HL-60 (cell line): ENCODE measurements at regions not wholly inside any gene's neighbourhood (a gene's known extent, or its start where the extent isn't known, plus 50 kb on each side); places are given as distances from the start of the nearest gene placed in this dataset.

Experiments
- DNase-seq, 2 experiments: peaks; one replicate each; pipeline ENCODE4 v3.0.0-alpha.2; 2010 to 2020; ENCODE audit warnings: low read depth in 1 of 2, low spot score in 1 of 2
- H3K27ac ChIP-seq: fragments of 250-450 bp; sonication (Bioruptor Pico); replicated peaks from 2 replicates; pipeline ENCODE4 v1.5.1; 2020; ENCODE audit warnings: mild to moderate bottlenecking, moderate library complexity
- H3K27me3 ChIP-seq: fragments of 250-450 bp; sonication (Bioruptor Pico); 2 replicates; pipeline ENCODE4 v1.5.1; 2021; ENCODE audit warnings: mild to moderate bottlenecking, moderate library complexity; ENCODE audit not compliant: insufficient read depth, poor library complexity, severe bottlenecking
- H3K4me3 ChIP-seq: replicated peaks from 2 replicates; pipeline ENCODE4 v1.5.1; 2011; ENCODE audit warnings: mild to moderate bottlenecking, control low read depth, low read length; ENCODE audit not compliant: insufficient read depth
- CTCF ChIP-seq: IDR thresholded peaks from one replicate; pipeline ENCODE4 v1.5.1; 2011; ENCODE audit warnings: low read length, control low read depth, inconsistent platforms; ENCODE audit not compliant: insufficient read depth
- GABPA ChIP-seq: IDR thresholded peaks from 2 replicates; pipeline ENCODE4 v1.6.1; 2012; ENCODE audit warnings: low read depth
- POLR2AphosphoS5 ChIP-seq: IDR thresholded peaks from 2 replicates; pipeline ENCODE4 v1.6.1; 2012; ENCODE audit warnings: low read depth
- REST ChIP-seq: IDR thresholded peaks from 2 replicates; pipeline ENCODE4 v1.6.1; 2012; ENCODE audit warnings: low read depth; ENCODE audit not compliant: insufficient replicate concordance
- SPI1 ChIP-seq: IDR thresholded peaks from 2 replicates; pipeline ENCODE4 v1.6.1; 2012; ENCODE audit warnings: low read depth, mild to moderate bottlenecking, borderline replicate concordance

GRCh38 chr17:15039366-15039765 is 225.8 kb downstream of the PMP22 start:
- TF ChIP-seq GABPA (no peak), REST (no peak), POLR2AphosphoS5 (no peak), SPI1 (no peak), CTCF (no peak)
- H3K27me3 ChIP-seq: no peaks in the 10 kb centered on the region
- no peak overlapping the region for H3K4me3 ChIP-seq
- DNase-seq: no peak
- no peak overlapping the region for H3K27ac ChIP-seq

GRCh38 chr17:15038656-15039055 is 226.5 kb downstream of the PMP22 start:
- no peak overlapping the region for H3K27ac ChIP-seq

GRCh38 chr17:15036238-15036637 is 228.9 kb downstream of the PMP22 start:
- no peak for TF ChIP-seq CTCF
- TF ChIP-seq SPI1: no peak
- TF ChIP-seq REST: no peak
- TF ChIP-seq POLR2AphosphoS5: no peak
- no peak for TF ChIP-seq GABPA
- Histone ChIP-seq H3K27me3 (no peaks in the 10 kb centered on the region), H3K4me3 (no peak overlapping the region), H3K27ac (no peak overlapping the region)
- no peak for DNase-seq

More at GRCh38 chr17:15038656-15039055, 226.5 kb downstream of the PMP22 start:
- DNase-seq: no peak
- no peaks in the 10 kb centered on the region for H3K27me3 ChIP-seq
- no peak for TF ChIP-seq SPI1
- TF ChIP-seq GABPA: no peak
- no peak for TF ChIP-seq CTCF
- TF ChIP-seq REST: no peak
- TF ChIP-seq POLR2AphosphoS5: no peak
- H3K4me3 ChIP-seq: no peak overlapping the region
